Stomach smooth muscle (tissue), 2 donors: ENCODE measurements at regions not wholly inside any gene's neighbourhood (a gene's known extent, or its start where the extent isn't known, plus 50 kb on each side); places are given as distances from the start of the nearest gene placed in this dataset.

Source experiments
- H3K27ac ChIP-seq: one replicate; pipeline ENCODE4 v1.7.0; 2013; ENCODE audit warnings: mild to moderate bottlenecking, low read length, inconsistent platforms
- H3K27me3 ChIP-seq, 2 donors: one replicate each; pipeline ENCODE4 v1.7.0; 2013; ENCODE audit warnings: low read length in 2 of 2; ENCODE audit not compliant: insufficient read depth in 2 of 2, control insufficient read depth in 1 of 2
- H3K36me3 ChIP-seq, 2 donors: one replicate each; pipeline ENCODE4 v1.7.0; 2013; ENCODE audit warnings: low read length in 2 of 2; ENCODE audit not compliant: control insufficient read depth in 2 of 2, insufficient read depth in 2 of 2
- H3K4me1 ChIP-seq: one replicate; pipeline ENCODE4 v1.7.0; 2013; ENCODE audit warnings: low read length; ENCODE audit not compliant: control insufficient read depth, insufficient read depth
- H3K4me3 ChIP-seq, 2 donors: one replicate each; pipeline ENCODE4 v1.7.0; 2013; ENCODE audit warnings: low read length in 2 of 2
- H3K9ac ChIP-seq, 2 donors: one replicate each; pipeline ENCODE4 v1.7.0; 2013; ENCODE audit warnings: low read length in 2 of 2, mild to moderate bottlenecking in 1 of 2
- H3K9me3 ChIP-seq, 2 donors: one replicate each; pipeline ENCODE4 v1.7.0; 2013; ENCODE audit warnings: low read length in 2 of 2; ENCODE audit not compliant: control insufficient read depth in 2 of 2
- donor health status: healthy.
- donor health status: Pancreatic carcinoma.

DNA sequence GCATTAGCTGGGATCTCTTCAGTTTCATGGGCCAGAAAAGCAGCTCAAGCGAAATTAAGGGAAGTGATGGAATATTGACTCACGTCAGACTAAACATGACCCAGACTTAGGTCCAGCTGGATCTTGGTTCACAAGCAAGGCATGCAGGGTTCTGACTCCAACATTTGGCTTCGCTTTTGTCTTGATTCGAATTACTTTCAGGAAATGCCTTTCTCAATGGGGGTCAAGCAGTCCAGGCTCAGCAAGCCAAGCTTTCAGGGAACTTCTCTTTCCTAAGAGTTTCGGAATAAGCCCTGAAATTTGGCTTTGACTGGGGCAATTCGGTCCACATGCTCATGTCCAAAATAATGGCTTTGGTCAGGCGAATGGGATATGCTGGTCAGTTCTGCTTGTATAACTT, 678.7 kb upstream of the TMEM132C start:
- peaks cover 0 to 2% of the 10 kb centered on the region in 2 donors for H3K27me3 ChIP-seq
- H3K4me1 ChIP-seq: no peaks in the 10 kb centered on the region

GRCh38 chr12:127589541-127589940, 677.4 kb upstream of the TMEM132C start:
- no peak overlapping the region for H3K9ac ChIP-seq
- no peak overlapping the region for H3K4me3 ChIP-seq
- H3K27me3 ChIP-seq: peaks cover 0 to 2% of the 10 kb centered on the region in 2 donors
- H3K4me1 ChIP-seq: no peaks in the 10 kb centered on the region
- peaks cover 0 to 3% of the 10 kb centered on the region in 2 donors for H3K9me3 ChIP-seq
- no peak overlapping the region for H3K27ac ChIP-seq
- H3K36me3 ChIP-seq: no peaks in the 10 kb centered on the region

More for the DNA sequence above, 678.7 kb upstream of the TMEM132C start:
- Histone ChIP-seq H3K9me3 (peaks cover 0 to 3% of the 10 kb centered on the region in 2 donors), H3K9ac (no peak overlapping the region), H3K36me3 (no peaks in the 10 kb centered on the region), H3K27ac (no peak overlapping the region), H3K4me3 (no peak overlapping the region)

DNA sequence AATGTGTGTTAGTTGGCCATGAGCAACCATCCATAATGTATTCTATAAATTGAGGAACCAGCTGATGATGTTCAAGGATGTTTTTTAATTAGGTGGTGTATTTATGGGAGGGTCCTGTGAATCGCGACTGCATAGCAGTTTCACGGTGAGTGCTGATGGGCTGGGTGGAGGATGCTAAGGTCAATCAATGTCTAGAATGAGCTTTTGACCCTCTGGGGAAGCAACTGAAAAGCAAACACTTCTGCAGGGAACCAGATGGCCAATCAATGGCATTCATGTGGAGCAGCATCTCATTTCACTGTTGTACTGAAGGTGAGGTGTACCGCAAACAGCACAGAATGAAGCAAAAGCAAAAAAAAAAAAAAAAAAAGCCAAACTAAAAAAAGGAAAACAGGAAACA, 676.1 kb upstream of the TMEM132C start:
- Histone ChIP-seq H3K27me3 (peaks cover 0 to 2% of the 10 kb centered on the region in 2 donors), H3K9me3 (peaks cover 0 to 3% of the 10 kb centered on the region in 2 donors), H3K27ac (no peak overlapping the region), H3K9ac (no peak overlapping the region), H3K4me3 (no peak overlapping the region), H3K4me1 (no peaks in the 10 kb centered on the region), H3K36me3 (no peaks in the 10 kb centered on the region)

DNA sequence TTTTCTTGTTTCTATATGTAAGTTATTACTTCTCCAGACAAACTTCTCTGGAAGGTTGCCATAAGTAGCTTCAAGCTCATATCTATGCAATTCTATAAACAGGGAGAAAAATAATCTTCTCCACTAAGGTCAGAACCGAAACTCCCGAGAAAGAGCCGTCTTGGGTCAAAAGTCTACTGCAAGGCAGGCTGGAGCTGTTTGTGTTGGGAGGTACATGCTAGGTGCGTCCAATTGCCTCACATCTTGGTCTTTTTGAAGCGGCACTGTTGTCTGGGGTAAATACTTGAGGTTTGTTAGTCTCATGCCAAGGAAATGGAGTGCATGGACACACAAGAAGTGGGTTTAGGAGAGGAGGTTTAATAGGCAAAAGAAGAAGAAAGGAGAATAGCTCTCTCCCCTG, 674.7 kb upstream of the TMEM132C start:
- no peaks in the 10 kb centered on the region for H3K36me3 ChIP-seq
- no peaks in the 10 kb centered on the region for H3K9me3 ChIP-seq
- no peak overlapping the region for H3K4me3 ChIP-seq
- H3K9ac ChIP-seq: no peak overlapping the region
- no peak overlapping the region for H3K27ac ChIP-seq
- H3K27me3 ChIP-seq: peaks cover 0 to 2% of the 10 kb centered on the region in 2 donors
- H3K4me1 ChIP-seq: no peaks in the 10 kb centered on the region

- Histone ChIP-seq H3K27ac (no peak overlapping the region), H3K36me3 (no peaks in the 10 kb centered on the region), H3K9me3 (no peaks in the 10 kb centered on the region), H3K4me3 (no peak overlapping the region), H3K27me3 (peaks cover 0 to 2% of the 10 kb centered on the region in 2 donors), H3K4me1 (no peaks in the 10 kb centered on the region), H3K9ac (no peak overlapping the region)
Measured at GRCh38 chr12:127594351-127594970, 672.5 kb upstream of the TMEM132C start.

GRCh38 chr12:127595506-127595905, 671.5 kb upstream of the TMEM132C start:
- no peaks in the 10 kb centered on the region for H3K4me1 ChIP-seq
- H3K9ac ChIP-seq: no peak overlapping the region
- no peak overlapping the region for H3K4me3 ChIP-seq
- H3K36me3 ChIP-seq: no peaks in the 10 kb centered on the region
- H3K27me3 ChIP-seq: peaks cover 0 to 2% of the 10 kb centered on the region in 2 donors
- H3K27ac ChIP-seq: no peak overlapping the region
- H3K9me3 ChIP-seq: no peaks in the 10 kb centered on the region

- Histone ChIP-seq H3K4me3 (no peak overlapping the region), H3K36me3 (no peaks in the 10 kb centered on the region), H3K9me3 (no peaks in the 10 kb centered on the region), H3K4me1 (no peaks in the 10 kb centered on the region), H3K9ac (no peak overlapping the region), H3K27me3 (peaks cover 0 to 2% of the 10 kb centered on the region in 2 donors), H3K27ac (no peak overlapping the region)
Measured at GRCh38 chr12:127596891-127597290, 670.1 kb upstream of the TMEM132C start.

GRCh38 chr12:127599436-127599835, 667.5 kb upstream of the TMEM132C start:
- Histone ChIP-seq H3K36me3 (no peaks in the 10 kb centered on the region), H3K9ac (no peak overlapping the region), H3K27ac (no peak overlapping the region), H3K27me3 (no peaks in the 10 kb centered on the region), H3K4me3 (no peak overlapping the region), H3K4me1 (no peaks in the 10 kb centered on the region), H3K9me3 (no peaks in the 10 kb centered on the region)

DNA sequence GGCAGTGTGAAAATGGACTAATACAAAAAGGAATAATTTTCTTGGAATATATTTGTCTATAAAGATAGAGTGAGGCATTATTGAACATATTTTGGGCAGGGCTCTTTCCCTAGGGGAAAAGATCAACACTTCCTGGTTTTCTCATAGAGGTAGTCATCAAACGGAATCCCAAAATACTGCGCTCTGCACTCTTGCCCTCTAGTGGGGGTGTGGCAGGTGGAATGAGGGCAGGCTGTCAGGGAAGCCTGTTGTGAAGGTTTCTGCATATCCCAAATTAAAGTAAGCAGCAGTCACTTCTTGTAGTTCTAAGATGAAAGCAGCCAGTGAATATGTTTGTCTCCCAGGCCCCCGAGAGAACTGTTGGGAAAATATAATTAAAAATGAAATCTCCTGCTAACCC, 666.8 kb upstream of the TMEM132C start:
- Histone ChIP-seq H3K9me3 (no peaks in the 10 kb centered on the region), H3K9ac (no peak overlapping the region), H3K27me3 (no peaks in the 10 kb centered on the region), H3K27ac (no peak overlapping the region), H3K4me3 (no peak overlapping the region), H3K4me1 (no peaks in the 10 kb centered on the region), H3K36me3 (no peaks in the 10 kb centered on the region)

GRCh38 chr12:127606476-127607015, 660.4 kb upstream of the TMEM132C start:
- Histone ChIP-seq H3K27ac (no peak overlapping the region), H3K36me3 (no peaks in the 10 kb centered on the region), H3K27me3 (peaks cover 0 to 5% of the 10 kb centered on the region in 2 donors), H3K4me3 (no peak overlapping the region), H3K9me3 (no peaks in the 10 kb centered on the region), H3K4me1 (no peaks in the 10 kb centered on the region), H3K9ac (no peak overlapping the region)

- Histone ChIP-seq H3K9ac (no peak overlapping the region), H3K36me3 (no peaks in the 10 kb centered on the region), H3K4me1 (no peaks in the 10 kb centered on the region), H3K27ac (no peak overlapping the region), H3K27me3 (peaks cover 0 to 5% of the 10 kb centered on the region in 2 donors), H3K4me3 (no peak overlapping the region), H3K9me3 (no peaks in the 10 kb centered on the region)
Measured at GRCh38 chr12:127607146-127607725, 659.7 kb upstream of the TMEM132C start.
